Activated CD8-positive, alpha-beta memory T cell treated with anti-CD3 and anti-CD28 coated beads for 36 hours (primary cell): ENCODE measurements at regions not wholly inside any gene's neighbourhood (a gene's known extent, or its start where the extent isn't known, plus 50 kb on each side); places are given as distances from the start of the nearest gene placed in this dataset.

ENCODE experiments used
- CTCF ChIA-PET: fragments of 350-600 bp; sonication (Branson Sonifier 250); formaldehyde crosslinking; loops from one replicate; lab custom pipeline; 2021; ENCODE audit warnings: antibody characterized with exemption; lab: Charles Lee
- POLR2A ChIA-PET: fragments of 350-600 bp; sonication (Branson Sonifier 250); formaldehyde crosslinking; loops from one replicate; lab custom pipeline; 2021; ENCODE audit warnings: antibody characterized with exemption; lab: Charles Lee

GRCh38 chr2:181258720-181259119 is 198.5 kb upstream of the ITGA4 start:
- POLR2A ChIA-PET = no interaction called here
- CTCF ChIA-PET = no interaction called here

GRCh38 chr2:181262782-181263181 is 194.4 kb upstream of the ITGA4 start:
- CTCF ChIA-PET = no interaction called here
- POLR2A ChIA-PET = no interaction called here

GRCh38 chr2:181264001-181264400 is 193.2 kb upstream of the ITGA4 start:
- ChIA-PET CTCF (no interaction called here), POLR2A (no interaction called here)

GRCh38 chr2:181264441-181264840 is 192.7 kb upstream of the ITGA4 start:
- POLR2A ChIA-PET = no interaction called here
- CTCF ChIA-PET = no interaction called here

- ChIA-PET CTCF (no interaction called here), POLR2A (no interaction called here)
These were observed 190.6 kb upstream of the ITGA4 start for GRCh38 chr2:181266614-181267013.

- POLR2A ChIA-PET = no interaction called here
These were observed 188.9 kb upstream of the ITGA4 start for GRCh38 chr2:181268174-181268867.

GRCh38 chr2:181273986-181274385 is 183.2 kb upstream of the ITGA4 start:
- ChIA-PET POLR2A (no interaction called here), CTCF (no interaction called here)

More at GRCh38 chr2:181268174-181268867, 188.9 kb upstream of the ITGA4 start:
- CTCF ChIA-PET = no interaction called here

GRCh38 chr2:181275643-181276070 is 181.5 kb upstream of the ITGA4 start:
- ChIA-PET CTCF (interaction anchor here (0.6 kb wide), 1 partner anchor 29 kb away, joined by 4 read pairs; no protein-coding TSS in a partner anchor), POLR2A (no interaction called here)

GRCh38 chr2:181281206-181281832 is 175.9 kb upstream of the ITGA4 start:
- ChIA-PET POLR2A (no interaction called here), CTCF (interaction anchor here (0.9 kb wide), 1 partner anchor 112 kb away, joined by 3 read pairs; no protein-coding TSS in a partner anchor)

GRCh38 chr2:181285116-181285515 is 172.1 kb upstream of the ITGA4 start:
- POLR2A ChIA-PET = no interaction called here

GRCh38 chr2:181289698-181290097 is 167.5 kb upstream of the ITGA4 start:
- POLR2A ChIA-PET = no interaction called here
- CTCF ChIA-PET = no interaction called here

More at GRCh38 chr2:181285116-181285515, 172.1 kb upstream of the ITGA4 start:
- CTCF ChIA-PET = no interaction called here

GRCh38 chr2:181290182-181290581 is 167.0 kb upstream of the ITGA4 start:
- POLR2A ChIA-PET = no interaction called here
- CTCF ChIA-PET = no interaction called here

GRCh38 chr2:181294979-181295378 is 162.2 kb upstream of the ITGA4 start:
- ChIA-PET POLR2A (no interaction called here), CTCF (no interaction called here)

GRCh38 chr2:181300600-181301291 is 156.4 kb upstream of the ITGA4 start:
- CTCF ChIA-PET = no interaction called here

GRCh38 chr2:181304011-181304844 is 153.0 kb upstream of the ITGA4 start:
- CTCF ChIA-PET = interaction anchor here (1.6 kb wide), 1 partner anchor 154 kb away, joined by 5 read pairs; no protein-coding TSS in a partner anchor
- POLR2A ChIA-PET = interaction anchor here (1.0 kb wide), 1 partner anchor 154 kb away, joined by 3 read pairs; no protein-coding TSS in a partner anchor

More at GRCh38 chr2:181300600-181301291, 156.4 kb upstream of the ITGA4 start:
- POLR2A ChIA-PET = no interaction called here

- ChIA-PET CTCF (no interaction called here), POLR2A (interaction anchor here (1.0 to 1.4 kb wide), 2 partner anchors 151 to 152 kb away, joined by 3 to 4 read pairs; partner anchors contain the start of gene ITGA4)
These were observed 151.7 kb upstream of the ITGA4 start for GRCh38 chr2:181305301-181306123.

- ChIA-PET CTCF (no interaction called here), POLR2A (interaction anchor here (1.4 kb wide), 1 partner anchor 150 kb away, joined by 4 read pairs; the partner anchor contains the start of gene ITGA4)
These were observed 150.4 kb upstream of the ITGA4 start for GRCh38 chr2:181306785-181307184.
